RWPE2 (cell line): ENCODE measurements at regions not wholly inside any gene's neighbourhood (a gene's known extent, or its start where the extent isn't known, plus 50 kb on each side); places are given as distances from the start of the nearest gene placed in this dataset.

Source experiments
- ATAC-seq: fragments of 200-7000 bp; cut with Tn5 transposase; 3 replicates; pipeline ENCODE4 v1.9.1; 2021; ENCODE audit warnings: low read depth
- DNase-seq: peaks from one replicate; pipeline ENCODE4 v3.0.0-alpha.2; 2020; ENCODE audit warnings: low spot score
- H3K27ac ChIP-seq: fragments of 450-650 bp; 2 replicates; pipeline ENCODE4 v1.5.1; 2017; ENCODE audit warnings: mild to moderate bottlenecking; ENCODE audit not compliant: poor library complexity, severe bottlenecking
- H3K27me3 ChIP-seq: fragments of 250-450 bp; sonication (Bioruptor Pico); 2 replicates; pipeline ENCODE4 v1.5.1; 2021; ENCODE audit warnings: mild to moderate bottlenecking, moderate library complexity; ENCODE audit not compliant: insufficient read depth, poor library complexity, severe bottlenecking
- H3K36me3 ChIP-seq: fragments of 250-450 bp; sonication (Bioruptor Pico); 2 replicates; pipeline ENCODE4 v1.5.1; 2020; ENCODE audit warnings: low read depth, mild to moderate bottlenecking, moderate library complexity
- H3K4me1 ChIP-seq: fragments of 250-450 bp; sonication (Bioruptor Pico); 2 replicates; pipeline ENCODE4 v1.5.1; 2021; ENCODE audit warnings: mild to moderate bottlenecking, moderate library complexity; ENCODE audit not compliant: insufficient read depth, poor library complexity, severe bottlenecking
- H3K4me3 ChIP-seq: fragments of 250-450 bp; sonication (Bioruptor Pico); 2 replicates; pipeline ENCODE4 v1.5.1; 2021; ENCODE audit warnings: mild to moderate bottlenecking, moderate library complexity; ENCODE audit not compliant: severe bottlenecking
- H3K9me3 ChIP-seq: fragments of 250-450 bp; sonication (Bioruptor Pico); 2 replicates; pipeline ENCODE4 v1.5.1; 2021; ENCODE audit warnings: mild to moderate bottlenecking, moderate library complexity; ENCODE audit not compliant: severe bottlenecking
- CTCF ChIP-seq: fragments of 450-650 bp; IDR thresholded peaks from one replicate; pipeline ENCODE4 v1.5.1; 2017; ENCODE audit warnings: mild to moderate bottlenecking, moderate library complexity; ENCODE audit not compliant: poor library complexity, severe bottlenecking

- no peak overlapping the region for H3K4me3 ChIP-seq
- no peaks in the 10 kb centered on the region for H3K9me3 ChIP-seq
- no peak for DNase-seq
- H3K27me3 ChIP-seq, result no peaks in the 10 kb centered on the region
- H3K27ac ChIP-seq, result peak overlapping the region; percentile 14
- no peak for TF ChIP-seq CTCF
- H3K4me1 ChIP-seq, result peaks cover 15% of the 10 kb centered on the region
- ATAC-seq, result no peak
- no peaks in the 10 kb centered on the region for H3K36me3 ChIP-seq
These were observed 292.7 kb upstream of the RASA1 start for GRCh38 chr5:86974955-86975354.

GRCh38 chr5:86977190-86977589 lies 290.5 kb upstream of the RASA1 start:
- no peak for TF ChIP-seq CTCF
- Histone ChIP-seq H3K4me1 (peaks cover 17% of the 10 kb centered on the region), H3K9me3 (no peaks in the 10 kb centered on the region), H3K36me3 (no peaks in the 10 kb centered on the region), H3K4me3 (no peak overlapping the region), H3K27me3 (no peaks in the 10 kb centered on the region), H3K27ac (peak overlapping the region; percentile 21)
- DNase-seq (no peak), ATAC-seq (peak; percentile 23; the same call in 1 of the 3 replicates)

DNA sequence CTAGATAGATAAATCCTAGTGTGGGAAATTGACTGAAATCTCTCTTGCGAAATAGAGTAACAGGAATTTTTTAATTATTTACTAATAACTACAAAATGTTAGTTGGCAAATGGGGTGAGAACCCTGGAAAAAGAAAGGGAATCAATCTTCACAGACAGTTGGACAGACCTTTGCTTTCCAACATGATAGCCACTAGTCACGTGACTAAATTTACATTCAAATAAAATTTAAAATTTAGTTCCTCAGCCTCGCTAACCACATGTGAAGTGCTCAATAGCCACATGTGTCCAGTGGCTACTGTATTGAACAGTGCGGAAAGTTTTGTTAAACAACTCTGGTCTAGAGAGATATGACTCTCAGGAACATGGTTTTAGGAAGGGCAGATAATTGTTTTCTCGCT lies 289.9 kb upstream of the RASA1 start:
- no peak for TF ChIP-seq CTCF
- Histone ChIP-seq H3K4me1 (peaks cover 17% of the 10 kb centered on the region), H3K27ac (peak overlapping the region; percentile 21), H3K4me3 (no peak overlapping the region), H3K27me3 (no peaks in the 10 kb centered on the region), H3K9me3 (no peaks in the 10 kb centered on the region), H3K36me3 (no peaks in the 10 kb centered on the region)
- DNase-seq (no peak), ATAC-seq (no peak)

DNA sequence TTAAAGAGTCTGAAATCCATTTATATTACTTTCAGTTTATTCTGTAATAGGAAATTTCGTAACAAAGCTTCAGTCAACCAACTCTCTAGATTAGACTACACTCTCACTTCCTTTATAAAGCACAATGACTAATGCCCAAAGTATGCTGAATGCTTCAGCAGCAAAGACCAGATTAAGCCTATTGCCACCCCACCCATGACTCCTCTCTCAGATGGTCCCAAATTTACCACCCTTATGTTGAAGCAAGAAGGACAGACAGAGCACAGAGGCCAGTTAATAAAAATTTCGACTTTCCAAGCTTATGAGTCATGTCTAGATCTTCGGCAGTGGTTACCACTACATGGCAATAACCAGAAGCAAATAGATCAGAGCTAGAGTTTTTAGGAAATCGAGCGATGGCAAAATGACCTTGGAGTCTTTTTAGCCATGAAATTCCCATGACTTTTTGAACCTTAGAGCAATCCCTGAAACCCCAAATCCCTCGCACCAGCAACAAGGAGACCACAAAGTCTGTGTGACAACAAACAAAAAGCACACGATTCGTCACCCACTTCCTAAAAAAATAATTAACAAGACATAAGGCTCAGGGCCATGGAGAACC lies 287.8 kb upstream of the RASA1 start:
- no peak for DNase-seq
- no peaks in the 10 kb centered on the region for H3K9me3 ChIP-seq
- no peak overlapping the region for H3K4me3 ChIP-seq
- peak; percentile 95 for ATAC-seq
- H3K36me3 ChIP-seq, result no peaks in the 10 kb centered on the region
- peaks cover 17% of the 10 kb centered on the region for H3K4me1 ChIP-seq
- peak overlapping the region; percentile 74 for H3K27ac ChIP-seq
- H3K27me3 ChIP-seq, result no peaks in the 10 kb centered on the region
- no peak for TF ChIP-seq CTCF

GRCh38 chr5:86981898-86982297 lies 285.8 kb upstream of the RASA1 start:
- TF ChIP-seq CTCF, result no peak
- ATAC-seq (no peak), DNase-seq (no peak)
- no peak overlapping the region for H3K27ac ChIP-seq
- no peaks in the 10 kb centered on the region for H3K9me3 ChIP-seq
- no peaks in the 10 kb centered on the region for H3K27me3 ChIP-seq
- H3K36me3 ChIP-seq, result no peaks in the 10 kb centered on the region
- H3K4me1 ChIP-seq, result peaks cover 17% of the 10 kb centered on the region
- no peak overlapping the region for H3K4me3 ChIP-seq
